ENCODE measurements at regions not wholly inside any gene's neighbourhood (a gene's known extent, or its start where the extent isn't known, plus 50 kb on each side); places are given as distances from the start of the nearest gene placed in this dataset.

DNA sequence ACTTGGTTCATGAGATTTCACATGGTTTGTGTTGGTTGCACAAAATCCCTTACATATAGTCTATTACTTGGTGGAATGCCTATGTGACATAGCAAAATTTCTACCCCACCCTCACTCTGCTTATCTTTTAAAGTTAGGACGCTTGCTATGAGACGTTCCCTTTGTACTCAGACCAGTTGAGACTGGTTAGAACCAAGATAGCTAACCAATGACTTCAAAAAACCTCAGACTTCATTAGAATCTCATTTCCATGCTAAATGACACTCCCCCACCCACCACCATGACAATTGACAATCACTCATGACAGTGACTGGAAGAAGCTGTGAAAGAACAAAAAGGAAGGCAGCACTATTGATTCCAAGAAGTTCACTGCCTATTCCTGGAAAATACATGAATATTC is 313.6 kb downstream of the ETS1 start:
- intact Hi-C loops (cut with DNase I): no loop called here
- no peak for TF ChIP-seq EP300 (IDR thresholded peaks at IDR 0.05)
- no peak for TF ChIP-seq POLR2A (IDR thresholded peaks at IDR 0.05; ENCODE audit: low read depth)
- TF ChIP-seq POLR2AphosphoS5 (IDR thresholded peaks at IDR 0.05): no peak
- TF ChIP-seq CTCF (IDR thresholded peaks at IDR 0.05): no peak
- no peak overlapping the region for H3K4me3 ChIP-seq

GRCh38 chr11:128271401-128271800 is 316.0 kb downstream of the ETS1 start:
- Histone ChIP-seq H3K9me3 (no peaks in the 10 kb centered on the region), H3K36me3 (no peaks in the 10 kb centered on the region), H3K27me3 (no peaks in the 10 kb centered on the region), H3K4me1 (peaks cover 0 to 4% (median 0%) of the 10 kb centered on the region in 4 donors), H3K27ac (replicated peaks in 1 of 4) (no peak overlapping the region), H3K4me3 (no peak overlapping the region)
- WGBS: 69% methylated on average over 1 of the region's 1 CpG
- TF ChIP-seq EP300 (IDR thresholded peaks at IDR 0.05) (no peak), CTCF (IDR thresholded peaks at IDR 0.05) (no peak), POLR2A (IDR thresholded peaks at IDR 0.05; ENCODE audit: low read depth) (no peak), POLR2AphosphoS5 (IDR thresholded peaks at IDR 0.05) (no peak)
- intact Hi-C loops (cut with DNase I): no loop called here
- no peak for DNase-seq (ENCODE audit: extremely low spot score)

More for the DNA sequence above, 313.6 kb downstream of the ETS1 start:
- Histone ChIP-seq H3K36me3 (no peaks in the 10 kb centered on the region), H3K27ac (replicated peaks in 1 of 4) (no peak overlapping the region), H3K27me3 (no peaks in the 10 kb centered on the region), H3K4me1 (peaks cover 0 to 4% (median 0%) of the 10 kb centered on the region in 4 donors), H3K9me3 (no peaks in the 10 kb centered on the region)
- no peak for DNase-seq (ENCODE audit: extremely low spot score)
- 83% methylated on average over 2 of the region's 2 CpGs for WGBS

GRCh38 chr11:128269466-128269865 is 317.9 kb downstream of the ETS1 start:
- Histone ChIP-seq H3K27me3 (no peaks in the 10 kb centered on the region), H3K4me3 (no peak overlapping the region), H3K9me3 (no peaks in the 10 kb centered on the region), H3K36me3 (no peaks in the 10 kb centered on the region), H3K27ac (replicated peaks in 1 of 4) (no peak overlapping the region), H3K4me1 (peaks cover 0 to 4% (median 0%) of the 10 kb centered on the region in 4 donors)
- intact Hi-C loops (cut with DNase I): no loop called here
- 96% methylated on average over 1 of the region's 1 CpG for WGBS
- TF ChIP-seq CTCF (IDR thresholded peaks at IDR 0.05) (no peak), POLR2A (IDR thresholded peaks at IDR 0.05; ENCODE audit: low read depth) (no peak), EP300 (IDR thresholded peaks at IDR 0.05) (no peak)
- no peak for DNase-seq (ENCODE audit: extremely low spot score)

- intact Hi-C loops (cut with DNase I): no loop called here
- DNase-seq (ENCODE audit: extremely low spot score): no peak
- TF ChIP-seq EP300 (IDR thresholded peaks at IDR 0.05) (no peak), POLR2A (IDR thresholded peaks at IDR 0.05; ENCODE audit: low read depth) (no peak), POLR2AphosphoS5 (IDR thresholded peaks at IDR 0.05) (no peak), CTCF (IDR thresholded peaks at IDR 0.05) (no peak)
- Histone ChIP-seq H3K36me3 (no peaks in the 10 kb centered on the region), H3K27ac (replicated peaks in 1 of 4) (no peak overlapping the region), H3K4me1 (peaks cover 0 to 4% (median 0%) of the 10 kb centered on the region in 4 donors), H3K27me3 (no peaks in the 10 kb centered on the region), H3K9me3 (no peaks in the 10 kb centered on the region), H3K4me3 (no peak overlapping the region)
- WGBS: 95% methylated on average over 2 of the region's 2 CpGs
These were observed 320.5 kb downstream of the ETS1 start for GRCh38 chr11:128266893-128267292.
